ENCODE measurements at regions not wholly inside any gene's neighbourhood (a gene's known extent, or its start where the extent isn't known, plus 50 kb on each side); places are given as distances from the start of the nearest gene placed in this dataset.

DNA sequence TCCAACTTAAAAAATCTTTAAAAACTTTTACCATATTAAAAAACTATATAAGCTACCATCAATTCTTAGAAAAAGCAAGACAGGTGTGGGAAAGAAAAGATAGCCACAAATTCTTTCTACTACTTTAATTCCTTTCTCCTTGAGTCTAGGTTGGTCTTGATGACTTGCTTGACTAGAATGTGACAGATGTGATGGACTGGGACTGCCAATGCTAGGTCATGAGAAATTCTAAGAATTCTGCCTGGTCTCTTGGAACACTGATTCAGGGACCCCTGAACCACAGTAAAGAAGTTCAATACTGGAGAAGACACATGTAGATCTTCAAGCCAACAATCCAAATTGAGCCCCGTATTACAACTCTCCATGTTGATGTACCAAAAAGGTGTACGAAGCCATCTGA is 326.6 kb upstream of the B3GALT2 start:
- Mint-ChIP-seq H3K9me3 (peaks cover 0 to 6% (median 0%) of the 10 kb centered on the region in 3 donors), H3K27ac (no peak overlapping the region), H3K4me3 (no peak overlapping the region), H3K4me1 (peaks cover 0 to 4% (median 2%) of the 10 kb centered on the region in 3 donors), H3K27me3 (no peaks in the 10 kb centered on the region), H3K36me3 (peaks cover 3% of the 10 kb centered on the region)

DNA sequence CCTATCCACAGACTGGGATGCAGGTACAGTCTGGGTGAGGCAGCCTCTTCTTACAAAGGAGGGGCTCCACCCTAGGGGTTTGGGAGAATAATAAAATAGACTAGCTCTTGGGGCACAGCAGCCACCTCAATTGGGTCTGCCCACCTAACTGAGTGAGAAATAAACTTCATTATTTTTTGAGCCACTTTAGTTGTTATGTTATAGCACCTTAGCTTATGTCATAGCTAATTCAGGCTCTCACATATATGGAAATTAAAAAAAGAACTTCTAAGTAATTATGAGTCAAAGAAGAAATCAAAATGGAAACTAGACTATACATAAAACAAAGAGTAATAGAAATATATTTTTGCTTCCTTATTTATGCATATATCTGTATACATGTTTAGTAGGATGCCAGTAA is 318.5 kb upstream of the B3GALT2 start:
- no peak overlapping the region for H3K27ac Mint-ChIP-seq
- H3K9me3 Mint-ChIP-seq = peaks cover 0 to 3% (median 3%) of the 10 kb centered on the region in 3 donors
- no peaks in the 10 kb centered on the region for H3K36me3 Mint-ChIP-seq
- H3K4me3 Mint-ChIP-seq = no peak overlapping the region
- peaks cover 0 to 1% (median 0%) of the 10 kb centered on the region in 3 donors for H3K4me1 Mint-ChIP-seq
- H3K27me3 Mint-ChIP-seq = peaks cover 3% of the 10 kb centered on the region

DNA sequence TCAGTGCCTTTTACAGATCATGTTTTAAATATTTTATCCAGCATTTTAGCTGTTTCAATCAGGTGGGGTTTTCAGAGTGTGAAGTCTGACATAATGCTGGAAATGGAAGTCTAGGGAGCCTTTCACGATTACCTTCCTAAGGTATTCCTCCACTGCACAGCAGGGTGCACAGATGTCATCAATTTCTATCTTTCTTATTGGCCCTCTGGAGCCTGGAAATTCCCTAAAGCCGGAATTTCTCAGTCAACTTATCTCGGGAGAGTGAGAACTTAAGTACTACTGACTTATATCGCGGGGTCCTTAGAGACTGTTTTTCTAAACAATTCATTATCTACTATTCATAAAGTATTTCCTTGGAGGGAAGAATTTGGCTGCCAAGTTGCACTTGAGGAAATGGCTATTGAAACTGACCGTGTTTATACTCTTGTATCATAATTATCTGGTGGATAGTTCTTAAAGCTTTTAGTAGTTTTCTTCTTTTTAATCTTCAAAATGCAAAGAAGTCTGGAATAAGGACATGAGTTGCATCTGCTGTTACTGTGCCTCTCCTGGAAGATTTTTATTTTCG is 311.8 kb upstream of the B3GALT2 start:
- Mint-ChIP-seq H3K27ac (no peak overlapping the region), H3K9me3 (peaks cover 0 to 3% (median 0%) of the 10 kb centered on the region in 3 donors), H3K27me3 (peaks cover 8% of the 10 kb centered on the region), H3K4me3 (no peak overlapping the region), H3K36me3 (no peaks in the 10 kb centered on the region), H3K4me1 (no peaks in the 10 kb centered on the region)

DNA sequence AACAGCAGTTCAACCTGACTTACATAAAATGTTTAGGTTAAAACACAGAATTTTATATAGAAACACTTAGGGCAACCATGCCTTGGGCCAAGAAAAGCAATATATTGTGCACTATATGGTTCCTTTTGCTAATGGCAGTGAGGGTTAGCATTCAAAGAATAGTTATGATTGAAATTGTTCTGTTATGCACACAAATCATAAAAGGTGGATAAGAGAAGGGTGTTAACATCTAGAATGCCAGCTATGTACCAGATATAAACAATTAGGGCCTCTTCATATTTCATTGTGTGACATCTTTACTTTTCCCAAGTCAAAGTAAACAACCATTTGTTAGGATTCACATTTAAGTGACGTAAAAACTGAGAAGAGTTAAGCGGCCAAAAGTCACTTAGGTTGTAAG is 308.0 kb upstream of the B3GALT2 start:
- no peak overlapping the region for H3K27ac Mint-ChIP-seq
- no peak overlapping the region for H3K4me3 Mint-ChIP-seq
- peaks cover 7% of the 10 kb centered on the region for H3K27me3 Mint-ChIP-seq
- H3K9me3 Mint-ChIP-seq = peaks cover 0 to 2% (median 0%) of the 10 kb centered on the region in 3 donors
- H3K4me1 Mint-ChIP-seq = no peaks in the 10 kb centered on the region
- H3K36me3 Mint-ChIP-seq = no peaks in the 10 kb centered on the region

DNA sequence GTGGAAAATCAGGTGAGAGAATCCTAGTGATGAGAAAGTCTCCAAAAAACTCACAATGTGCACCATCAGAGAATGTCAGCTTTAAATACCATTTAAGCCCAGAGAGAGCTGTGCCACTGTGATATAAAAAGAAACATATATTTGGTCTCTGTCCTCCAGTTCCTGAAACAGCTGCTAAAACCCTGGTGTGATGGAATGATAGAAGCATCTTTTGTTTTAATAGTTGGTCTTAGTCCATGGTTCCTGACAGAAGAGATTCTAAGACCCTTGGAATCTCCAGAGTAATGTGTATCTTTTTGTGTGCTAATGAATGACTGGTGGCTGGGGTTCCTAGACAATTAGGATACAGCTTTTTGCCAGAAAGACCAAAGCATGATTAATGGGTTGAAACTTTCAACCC is 302.8 kb upstream of the B3GALT2 start:
- Mint-ChIP-seq H3K4me3 (no peak overlapping the region), H3K4me1 (peaks cover 0 to 4% (median 4%) of the 10 kb centered on the region in 3 donors)

DNA sequence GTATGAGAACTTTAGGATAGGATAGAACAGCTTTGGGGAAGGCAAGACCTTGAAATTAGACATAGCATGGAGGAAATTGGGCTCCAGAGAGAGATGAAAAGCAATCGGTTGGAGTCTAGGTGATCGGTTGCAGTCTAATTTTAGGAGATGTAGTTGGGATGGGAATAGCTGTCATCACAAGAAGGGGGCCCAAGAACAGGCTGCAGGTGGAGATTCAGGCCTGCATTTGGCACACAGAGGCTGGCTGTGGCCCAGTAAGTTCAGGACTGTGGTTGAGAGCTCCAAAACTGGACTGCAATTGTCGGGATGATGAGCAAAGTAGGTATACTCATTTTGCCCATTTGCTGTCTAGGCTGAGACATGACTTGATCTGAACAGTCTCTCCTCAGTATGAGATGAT is 301.3 kb upstream of the B3GALT2 start:
- no peak overlapping the region for H3K27ac Mint-ChIP-seq

More for the DNA sequence above, 302.8 kb upstream of the B3GALT2 start:
- Mint-ChIP-seq H3K27ac (no peak overlapping the region), H3K27me3 (peaks cover 2% of the 10 kb centered on the region), H3K36me3 (no peaks in the 10 kb centered on the region), H3K9me3 (peaks cover 0 to 6% (median 2%) of the 10 kb centered on the region in 3 donors)

DNA sequence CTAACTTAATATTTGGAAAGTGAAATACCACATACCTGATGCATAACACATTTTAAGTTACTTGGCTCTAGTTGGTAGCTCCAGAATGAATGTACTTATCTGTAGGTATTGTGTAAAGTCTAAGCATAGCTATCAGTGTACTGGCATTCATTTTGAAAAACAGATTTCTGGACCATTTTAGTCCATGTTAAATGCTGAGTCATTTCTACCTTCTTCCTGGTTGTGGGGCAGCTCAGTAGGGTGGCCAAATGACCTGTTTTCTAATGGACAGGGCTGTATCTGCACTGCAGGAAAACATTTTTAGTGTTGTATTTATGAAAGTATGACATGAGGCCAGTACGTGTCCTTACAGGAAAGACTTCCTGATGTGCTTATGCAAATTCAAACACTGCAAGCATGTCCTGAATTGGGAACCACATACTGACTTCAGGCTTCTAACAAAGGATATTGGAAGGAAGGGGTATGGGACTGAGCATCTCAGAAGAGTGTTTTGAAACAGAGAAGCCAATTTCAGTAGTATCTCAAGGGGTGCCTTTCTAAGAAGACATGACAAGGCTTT is 300.3 kb upstream of the B3GALT2 start:
- H3K27ac Mint-ChIP-seq = no peak overlapping the region
- no peaks in the 10 kb centered on the region for H3K36me3 Mint-ChIP-seq
- no peak overlapping the region for H3K4me3 Mint-ChIP-seq

More for the DNA sequence above, 301.3 kb upstream of the B3GALT2 start:
- Mint-ChIP-seq H3K36me3 (no peaks in the 10 kb centered on the region), H3K4me1 (peaks cover 0 to 4% (median 4%) of the 10 kb centered on the region in 3 donors), H3K9me3 (peaks cover 0 to 6% (median 2%) of the 10 kb centered on the region in 3 donors), H3K4me3 (no peak overlapping the region), H3K27me3 (peaks cover 2% of the 10 kb centered on the region)

DNA sequence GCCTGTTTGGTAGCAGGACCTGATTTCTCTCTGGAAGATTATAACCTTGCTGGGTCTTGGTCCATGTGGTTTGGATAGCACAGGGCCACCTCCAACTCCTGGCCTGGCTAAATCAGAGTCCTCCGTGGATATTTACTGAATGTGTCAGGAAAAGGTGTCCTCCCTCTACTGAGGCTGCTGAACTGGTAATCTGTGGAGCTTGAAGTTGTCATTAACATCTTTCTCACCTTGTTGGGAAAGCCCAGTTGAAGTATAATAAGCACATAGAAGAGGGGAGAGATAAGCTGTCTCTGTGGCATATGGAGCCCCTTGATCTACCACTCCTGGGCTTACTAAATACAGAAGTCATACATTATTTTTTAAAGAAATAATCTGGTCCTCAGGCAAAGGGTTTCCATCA is 294.3 kb upstream of the B3GALT2 start:
- Mint-ChIP-seq H3K27ac (no peak overlapping the region), H3K9me3 (peaks cover 0 to 5% (median 2%) of the 10 kb centered on the region in 3 donors), H3K4me3 (no peak overlapping the region), H3K4me1 (peaks cover 15 to 24% (median 16%) of the 10 kb centered on the region in 3 donors), H3K36me3 (peaks cover 1% of the 10 kb centered on the region), H3K27me3 (no peaks in the 10 kb centered on the region)

More for the DNA sequence above, 300.3 kb upstream of the B3GALT2 start:
- H3K4me1 Mint-ChIP-seq = peaks cover 0 to 4% (median 4%) of the 10 kb centered on the region in 3 donors
- peaks cover 0 to 6% (median 2%) of the 10 kb centered on the region in 3 donors for H3K9me3 Mint-ChIP-seq
- peaks cover 2% of the 10 kb centered on the region for H3K27me3 Mint-ChIP-seq

DNA sequence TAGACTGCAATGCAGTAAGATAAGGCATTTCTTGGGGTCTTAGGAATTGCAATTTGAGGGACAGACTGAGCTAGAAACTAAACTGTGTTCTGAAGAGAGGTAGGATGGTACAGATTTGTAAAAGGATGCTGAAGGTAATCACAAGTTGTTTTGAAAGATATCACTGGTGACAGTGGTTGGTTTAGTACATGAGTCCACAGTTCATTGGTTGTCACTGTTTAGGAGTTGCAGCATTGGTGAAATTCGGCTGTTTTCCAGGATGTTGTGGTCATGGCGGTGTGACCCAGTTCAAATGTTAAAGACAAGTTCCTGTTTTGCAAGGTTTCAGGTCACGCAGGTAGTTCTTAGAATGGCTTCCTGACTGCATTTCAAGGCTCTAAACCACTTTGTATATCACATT is 292.8 kb upstream of the B3GALT2 start:
- H3K9me3 Mint-ChIP-seq = peaks cover 0 to 5% (median 0%) of the 10 kb centered on the region in 3 donors
- H3K27me3 Mint-ChIP-seq = peaks cover 2% of the 10 kb centered on the region
- peak overlapping the region; percentile 4 to 72 (median 48) for H3K27ac Mint-ChIP-seq
- peaks cover 1% of the 10 kb centered on the region for H3K36me3 Mint-ChIP-seq
- H3K4me3 Mint-ChIP-seq = peak overlapping the region in 3 of 4 donors; percentile 21 to 80 (median 35)
- H3K4me1 Mint-ChIP-seq = peaks cover 18 to 25% (median 19%) of the 10 kb centered on the region in 3 donors

DNA sequence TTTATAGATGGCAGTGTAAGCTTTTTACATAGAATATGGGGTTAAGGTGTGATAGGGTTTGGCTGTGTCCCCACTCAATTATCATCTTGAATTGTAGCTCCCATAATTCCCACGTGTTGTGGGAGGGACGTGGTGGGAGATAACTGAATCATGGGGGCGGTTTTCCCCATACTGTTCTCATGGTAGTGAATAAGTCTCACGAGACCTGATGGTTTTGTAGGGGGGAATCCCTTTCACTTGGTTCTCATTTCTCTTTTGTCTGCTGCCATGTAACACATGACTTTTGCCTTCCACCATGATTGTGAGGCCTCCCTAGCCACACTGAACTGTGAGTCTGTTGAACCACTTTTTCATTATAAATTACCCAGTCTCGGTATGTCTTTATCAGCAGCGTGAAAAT is 290.3 kb upstream of the B3GALT2 start:
- Mint-ChIP-seq H3K4me1 (peaks cover 19 to 30% (median 23%) of the 10 kb centered on the region in 3 donors), H3K27ac (no peak overlapping the region), H3K9me3 (peaks cover 0 to 7% (median 2%) of the 10 kb centered on the region in 3 donors), H3K4me3 (no peak overlapping the region), H3K27me3 (peaks cover 2% of the 10 kb centered on the region), H3K36me3 (peaks cover 1% of the 10 kb centered on the region)

DNA sequence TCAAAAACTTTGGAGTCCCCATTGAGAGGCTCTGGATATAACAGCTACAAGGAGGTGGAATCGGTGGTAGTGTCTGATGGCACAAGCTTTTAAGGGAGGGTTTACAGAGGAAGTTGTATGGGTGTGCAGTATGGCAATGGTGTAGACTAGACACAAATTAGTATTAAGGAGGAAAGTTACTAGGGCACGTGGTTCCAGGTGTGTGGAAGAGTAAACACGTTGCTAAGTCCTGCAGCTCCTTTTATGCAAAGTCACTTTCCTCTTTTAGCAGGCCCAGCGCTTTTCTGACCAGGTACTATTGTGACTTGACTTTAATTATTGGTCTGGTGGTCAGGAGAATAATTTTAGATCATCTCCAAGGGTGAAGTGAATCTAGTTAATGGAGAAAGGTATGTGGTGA is 287.5 kb upstream of the B3GALT2 start:
- Mint-ChIP-seq H3K27ac (no peak overlapping the region), H3K27me3 (peaks cover 2% of the 10 kb centered on the region), H3K4me1 (peaks cover 11 to 19% (median 17%) of the 10 kb centered on the region in 3 donors), H3K36me3 (no peaks in the 10 kb centered on the region), H3K9me3 (peaks cover 0 to 7% (median 2%) of the 10 kb centered on the region in 3 donors), H3K4me3 (no peak overlapping the region)

DNA sequence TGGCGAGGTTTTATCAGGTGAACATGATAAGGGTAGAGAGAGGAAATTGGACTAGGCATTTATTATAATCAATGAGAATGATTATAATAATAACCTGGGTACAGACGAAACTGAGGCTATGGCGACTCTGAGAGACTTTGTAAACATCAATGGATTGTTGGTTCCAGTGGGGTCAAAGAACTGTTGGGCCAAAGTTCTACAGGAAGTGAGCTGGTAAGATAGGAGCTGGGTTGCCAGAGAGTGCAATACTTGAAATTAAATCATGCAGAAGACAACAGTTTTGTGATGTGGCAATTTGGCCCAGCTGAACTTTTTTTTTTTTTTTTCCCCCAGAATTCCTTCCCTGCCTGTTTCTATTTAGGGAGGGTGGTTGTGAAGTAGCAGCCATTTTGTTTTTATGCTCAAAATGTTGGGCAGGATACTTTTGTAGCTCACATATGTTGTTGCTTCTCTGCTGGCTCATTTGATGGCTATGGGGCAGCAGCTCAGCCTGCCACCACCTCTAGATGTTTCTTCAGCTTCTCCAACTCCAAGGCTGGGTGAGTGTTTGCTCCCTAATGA is 286.5 kb upstream of the B3GALT2 start:
- no peaks in the 10 kb centered on the region for H3K36me3 Mint-ChIP-seq
- H3K9me3 Mint-ChIP-seq = peaks cover 0 to 7% (median 2%) of the 10 kb centered on the region in 3 donors
- H3K4me3 Mint-ChIP-seq = no peak overlapping the region
- peaks cover 6 to 14% (median 14%) of the 10 kb centered on the region in 3 donors for H3K4me1 Mint-ChIP-seq
- peak overlapping the region in 1 of 3 donors; percentile 21 for H3K27ac Mint-ChIP-seq
- peaks cover 2% of the 10 kb centered on the region for H3K27me3 Mint-ChIP-seq

DNA sequence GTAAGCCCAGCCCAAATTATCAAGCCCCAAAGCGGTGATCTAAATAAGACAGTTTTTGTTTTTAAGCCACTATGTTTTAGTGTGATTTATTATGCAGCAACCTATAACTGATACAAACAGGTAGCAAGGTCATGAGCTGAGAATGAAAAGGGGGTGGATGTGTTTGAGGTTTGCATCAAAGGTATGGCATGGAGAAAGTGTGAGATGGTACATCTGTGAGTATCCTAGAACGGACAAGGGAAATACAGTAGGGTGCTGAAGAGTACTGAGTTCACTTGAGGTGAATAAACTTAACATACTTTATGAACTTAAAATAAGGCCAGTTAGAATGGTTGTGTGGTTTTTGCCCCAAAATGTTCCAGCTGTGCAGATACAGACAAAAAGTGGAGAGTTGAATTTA is 286.0 kb upstream of the B3GALT2 start:
- Mint-ChIP-seq H3K36me3 (no peaks in the 10 kb centered on the region), H3K4me1 (peaks cover 6 to 14% (median 10%) of the 10 kb centered on the region in 3 donors)

DNA sequence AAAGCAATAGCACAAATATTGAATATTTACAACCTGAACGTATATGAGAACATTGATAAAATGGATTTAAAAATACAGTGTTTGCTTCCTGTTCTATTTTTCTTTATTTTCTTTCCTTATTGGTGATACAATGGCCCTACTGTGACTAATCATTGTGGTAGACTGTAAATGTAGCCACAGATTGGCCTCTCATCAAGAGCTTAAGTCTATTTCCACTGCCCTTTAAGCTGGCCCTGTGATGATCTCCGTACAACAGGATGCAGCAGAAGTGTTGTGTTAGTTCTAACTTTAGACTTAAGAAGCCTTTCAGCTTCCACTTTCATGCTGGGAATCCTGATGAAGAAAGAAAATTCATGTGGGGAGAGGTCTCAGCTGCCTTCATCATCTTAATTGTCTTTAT is 285.6 kb upstream of the B3GALT2 start:
- peaks cover 2% of the 10 kb centered on the region for H3K27me3 Mint-ChIP-seq
- peak overlapping the region in 1 of 3 donors; percentile 21 for H3K27ac Mint-ChIP-seq
- H3K4me3 Mint-ChIP-seq = no peak overlapping the region
- H3K4me1 Mint-ChIP-seq = peaks cover 6 to 13% (median 9%) of the 10 kb centered on the region in 3 donors
- no peaks in the 10 kb centered on the region for H3K36me3 Mint-ChIP-seq
- H3K9me3 Mint-ChIP-seq = peaks cover 0 to 7% (median 2%) of the 10 kb centered on the region in 3 donors

More for the DNA sequence above, 286.0 kb upstream of the B3GALT2 start:
- Mint-ChIP-seq H3K27ac (peak overlapping the region in 1 of 3 donors; percentile 21), H3K4me3 (no peak overlapping the region), H3K9me3 (peaks cover 0 to 7% (median 2%) of the 10 kb centered on the region in 3 donors), H3K27me3 (peaks cover 2% of the 10 kb centered on the region)

DNA sequence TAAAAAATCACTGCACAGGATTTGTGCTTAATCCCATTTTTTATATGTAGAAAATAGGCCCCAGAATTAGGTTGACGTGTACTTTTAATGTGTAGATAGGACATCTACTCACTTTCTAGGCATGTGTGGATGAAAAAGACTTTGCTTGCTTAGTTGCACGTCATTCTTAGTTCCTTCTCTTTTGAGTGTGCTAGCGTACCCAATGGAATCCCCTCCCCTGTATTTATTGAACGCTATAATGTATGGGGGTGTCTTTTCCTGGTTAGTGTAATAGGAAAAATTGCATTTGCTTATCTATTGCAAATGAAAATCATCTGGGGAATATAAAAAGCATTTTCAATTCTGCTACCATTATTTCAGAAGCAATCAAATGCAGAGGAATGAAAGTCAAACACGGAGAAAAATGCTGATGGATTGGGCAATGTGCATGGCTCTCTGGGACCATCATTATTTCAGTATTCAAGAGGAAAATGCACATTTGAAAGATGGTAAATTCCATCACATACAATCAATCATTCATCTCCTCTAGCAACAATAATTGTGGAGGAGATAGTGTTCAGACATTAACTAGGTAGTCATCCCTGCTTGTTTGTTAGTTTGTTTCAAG is 277.0 kb upstream of the B3GALT2 start:
- Mint-ChIP-seq H3K9me3 (peaks cover 0 to 2% (median 0%) of the 10 kb centered on the region in 3 donors), H3K36me3 (no peaks in the 10 kb centered on the region), H3K27ac (no peak overlapping the region), H3K4me3 (no peak overlapping the region), H3K4me1 (peaks cover 5 to 11% (median 9%) of the 10 kb centered on the region in 3 donors), H3K27me3 (no peaks in the 10 kb centered on the region)
